Esophagus muscularis mucosa (tissue), 4 donors: ENCODE measurements at regions not wholly inside any gene's neighbourhood (a gene's known extent, or its start where the extent isn't known, plus 50 kb on each side); places are given as distances from the start of the nearest gene placed in this dataset.
"Not testable (repeated sequence)": the region's sequence is repeated elsewhere in the genome, so short reads cannot be mapped to it uniquely, and the experiment has no call there.

Experiments
- DNase-seq: peaks from one replicate; pipeline ENCODE4 v3.0.0-alpha.2; 2017; ENCODE audit errors: extremely low spot score
- H3K27ac ChIP-seq, 4 donors: fragments of 200-600 bp; sonication (generic); replicated peaks in 1 of 4; 1 replicate in 3 of 4; 2 replicates in 1 of 4; pipeline ENCODE4 v1.5.1; 2016 to 2019; ENCODE audit warnings: mild to moderate bottlenecking in 1 of 4
- H3K27me3 ChIP-seq, 4 donors: fragments of 200-600 bp; sonication (generic); one replicate each; pipeline versions ENCODE4 v1.5.1 to v1.6.0; 2016 to 2019
- H3K36me3 ChIP-seq, 4 donors: fragments of 200-600 bp; sonication (generic); one replicate each; pipeline ENCODE4 v1.5.1; 2016 to 2019
- H3K4me1 ChIP-seq, 4 donors: fragments of 200-600 bp; sonication (generic); one replicate each; pipeline ENCODE4 v1.5.1; 2016 to 2019
- H3K4me3 ChIP-seq, 4 donors: fragments of 200-600 bp; sonication (generic); 1 replicate in 2 of 4; 2 replicates in 2 of 4; pipeline ENCODE4 v1.5.1; 2016 to 2019; ENCODE audit warnings: mild to moderate bottlenecking in 4 of 4, moderate library complexity in 1 of 4
- H3K9me3 ChIP-seq, 4 donors: fragments of 200-600 bp; sonication (generic); 1 replicate in 3 of 4; 2 replicates in 1 of 4; pipeline ENCODE4 v1.5.1; 2016 to 2019
- EP300 ChIP-seq: sonication (generic); formaldehyde crosslinking; IDR thresholded peaks from one replicate; pipeline ENCODE4 v1.6.1; 2017; ENCODE audit warnings: antibody characterized with exemption
- POLR2A ChIP-seq: fragments of 450-650 bp; IDR thresholded peaks from one replicate; pipeline ENCODE4 v1.6.1; 2017; ENCODE audit warnings: antibody characterized with exemption, moderate library complexity, mild to moderate bottlenecking, low read depth
- POLR2AphosphoS5 ChIP-seq, 2 donors: sonication (generic); formaldehyde crosslinking; IDR thresholded peaks; one replicate each; pipeline ENCODE4 v1.6.1; 2017; ENCODE audit warnings: antibody characterized with exemption in 2 of 2
- WGBS: methylation state at CpG from one replicate; pipeline ENCODE4 v1.1.5; 2018; 5-methylcytosine and 5-hydroxymethylcytosine counted together
- intact Hi-C: fragments of 100-400 bp; cut with DNase I; formaldehyde crosslinking; loops from one replicate; pipeline ENCODE4 v1.15.1; 2023
- TF ChIP-seq, protein P1 (sequence below), 3 experiments: fragments of 200-600 bp in 2 of 3; fragments of 450-650 bp in 1 of 3; sonication (generic) in 2 of 3; IDR thresholded peaks; one replicate each; pipeline ENCODE4 v1.5.1; 2017 to 2019; ENCODE audit warnings: antibody characterized with exemption in 3 of 3, mild to moderate bottlenecking in 2 of 3, moderate library complexity in 1 of 3

DNA sequence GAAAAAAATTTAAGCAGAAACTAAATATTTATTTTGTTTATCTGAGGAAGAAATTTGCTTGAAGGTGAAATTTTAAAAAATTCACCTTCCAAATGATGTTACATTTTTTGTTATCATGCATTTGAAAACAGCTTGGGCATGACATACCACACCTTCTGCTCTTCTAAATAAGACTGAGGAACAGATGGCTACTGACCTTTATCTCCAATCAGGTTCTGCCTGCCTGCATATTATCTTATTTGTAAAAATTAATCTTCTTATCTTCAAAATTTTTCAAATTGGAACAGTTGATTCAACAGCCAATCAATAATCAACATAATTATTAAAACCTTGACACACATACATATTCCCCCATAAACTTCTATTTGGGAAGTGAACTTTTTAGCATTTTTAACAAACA lies 641.8 kb upstream of the ZNF385D start:
- Histone ChIP-seq H3K9me3 (no peaks in the 10 kb centered on the region), H3K4me1 (no peaks in the 10 kb centered on the region), H3K4me3 (no peak overlapping the region), H3K36me3 (no peaks in the 10 kb centered on the region), H3K27me3 (no peaks in the 10 kb centered on the region), H3K27ac (no peak overlapping the region)
- DNase-seq: no peak
- no peak for TF ChIP-seq POLR2AphosphoS5 (IDR thresholded peaks at IDR 0.05)
- no peak for TF ChIP-seq EP300
- TF ChIP-seq, protein P1, sequence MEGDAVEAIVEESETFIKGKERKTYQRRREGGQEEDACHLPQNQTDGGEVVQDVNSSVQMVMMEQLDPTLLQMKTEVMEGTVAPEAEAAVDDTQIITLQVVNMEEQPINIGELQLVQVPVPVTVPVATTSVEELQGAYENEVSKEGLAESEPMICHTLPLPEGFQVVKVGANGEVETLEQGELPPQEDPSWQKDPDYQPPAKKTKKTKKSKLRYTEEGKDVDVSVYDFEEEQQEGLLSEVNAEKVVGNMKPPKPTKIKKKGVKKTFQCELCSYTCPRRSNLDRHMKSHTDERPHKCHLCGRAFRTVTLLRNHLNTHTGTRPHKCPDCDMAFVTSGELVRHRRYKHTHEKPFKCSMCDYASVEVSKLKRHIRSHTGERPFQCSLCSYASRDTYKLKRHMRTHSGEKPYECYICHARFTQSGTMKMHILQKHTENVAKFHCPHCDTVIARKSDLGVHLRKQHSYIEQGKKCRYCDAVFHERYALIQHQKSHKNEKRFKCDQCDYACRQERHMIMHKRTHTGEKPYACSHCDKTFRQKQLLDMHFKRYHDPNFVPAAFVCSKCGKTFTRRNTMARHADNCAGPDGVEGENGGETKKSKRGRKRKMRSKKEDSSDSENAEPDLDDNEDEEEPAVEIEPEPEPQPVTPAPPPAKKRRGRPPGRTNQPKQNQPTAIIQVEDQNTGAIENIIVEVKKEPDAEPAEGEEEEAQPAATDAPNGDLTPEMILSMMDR (IDR thresholded peaks at IDR 0.05): no peak
- no peak for TF ChIP-seq POLR2A
- intact Hi-C loops: no loop called here

DNA sequence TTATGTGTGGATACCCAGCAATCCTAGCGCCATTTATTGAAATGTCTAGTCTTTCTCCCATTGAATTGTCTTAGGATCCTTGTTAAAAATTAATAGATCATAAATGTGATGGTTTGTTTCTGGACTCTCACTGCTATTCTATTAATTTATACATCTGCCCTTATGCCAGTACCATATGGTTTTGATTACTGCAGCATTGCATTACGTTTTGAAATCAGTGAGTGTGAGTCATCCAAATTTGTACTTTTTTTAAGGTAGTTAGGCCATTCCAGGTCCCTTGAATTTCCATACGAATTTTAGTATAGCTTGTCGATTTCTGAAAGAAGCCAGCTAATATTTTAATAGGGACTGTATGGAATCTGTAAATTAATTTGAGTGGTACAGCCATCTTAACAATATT lies 648.6 kb upstream of the ZNF385D start:
- WGBS: 81% methylated on average over 4 of the region's 4 CpGs
- no peak for TF ChIP-seq POLR2A
- no peak for TF ChIP-seq EP300
- TF ChIP-seq POLR2AphosphoS5 (IDR thresholded peaks at IDR 0.05): no peak
- TF ChIP-seq, protein P1 (IDR thresholded peaks at IDR 0.05): no peak
- H3K36me3 ChIP-seq: no peaks in the 10 kb centered on the region
- intact Hi-C loops: no loop called here
- DNase-seq: no peak
- H3K9me3 ChIP-seq: no peaks in the 10 kb centered on the region
- no peak overlapping the region for H3K27ac ChIP-seq
- no peaks in the 10 kb centered on the region for H3K27me3 ChIP-seq
- no peaks in the 10 kb centered on the region for H3K4me1 ChIP-seq
- H3K4me3 ChIP-seq: no peak overlapping the region

DNA sequence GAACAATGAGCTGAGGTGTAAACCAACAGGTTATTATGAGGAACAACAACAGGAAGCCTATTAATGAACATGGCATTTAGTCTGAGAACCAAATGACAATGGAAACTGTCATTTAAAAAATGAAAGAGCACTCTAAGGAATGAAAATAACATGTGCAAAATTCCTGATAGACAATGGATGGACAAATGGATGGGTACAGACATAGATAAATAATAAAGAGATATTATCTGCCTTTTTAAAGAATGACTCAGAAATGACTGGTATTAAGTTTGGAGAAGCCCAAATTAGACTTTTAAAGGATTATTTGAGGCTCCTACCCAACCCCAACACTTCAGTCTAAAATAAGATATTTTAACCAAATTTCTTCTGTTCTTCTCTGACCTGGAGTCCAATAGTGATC lies 650.5 kb upstream of the ZNF385D start:
- H3K4me1 ChIP-seq: no peaks in the 10 kb centered on the region
- TF ChIP-seq EP300 (no peak), POLR2A (no peak)
- TF ChIP-seq, protein P1 (IDR thresholded peaks at IDR 0.05): no peak
- no peaks in the 10 kb centered on the region for H3K27me3 ChIP-seq
- no peak overlapping the region for H3K27ac ChIP-seq
- H3K9me3 ChIP-seq: no peaks in the 10 kb centered on the region
- intact Hi-C loops: no loop called here
- H3K4me3 ChIP-seq: no peak overlapping the region
- no peak for DNase-seq
- no peaks in the 10 kb centered on the region for H3K36me3 ChIP-seq

DNA sequence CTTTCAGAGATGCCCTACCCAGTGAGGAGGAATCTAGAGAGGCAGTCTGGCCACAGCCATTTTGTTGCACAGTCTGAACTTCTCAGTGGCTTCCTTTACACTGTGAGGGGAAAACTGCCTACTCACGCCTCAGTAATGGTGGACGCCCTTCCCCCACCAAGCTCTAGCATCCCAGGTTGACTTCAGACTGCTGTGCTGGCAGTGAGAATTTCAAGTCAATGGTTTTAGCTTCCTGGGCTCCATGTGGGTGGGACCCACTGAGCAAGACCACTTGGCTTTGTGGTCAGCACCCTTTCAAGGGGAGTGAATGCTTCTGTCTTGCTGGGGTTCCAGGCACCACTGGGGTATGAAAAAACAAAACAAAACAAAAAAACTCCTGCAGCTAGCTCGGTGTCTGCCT lies 663.2 kb upstream of the ZNF385D start:
- 83% methylated on average over 2 of the region's 3 CpGs for WGBS
- H3K4me3 ChIP-seq: no peak overlapping the region
- intact Hi-C loops: no loop called here
- no peak overlapping the region for H3K27ac ChIP-seq
- H3K9me3 ChIP-seq: no peaks in the 10 kb centered on the region
- TF ChIP-seq EP300: no peak
- TF ChIP-seq, protein P1 (IDR thresholded peaks at IDR 0.05): no peak
- no peak for TF ChIP-seq POLR2A
- TF ChIP-seq POLR2AphosphoS5 (IDR thresholded peaks at IDR 0.05): no peak
- DNase-seq: no peak
- H3K27me3 ChIP-seq: no peaks in the 10 kb centered on the region
- H3K36me3 ChIP-seq: no peaks in the 10 kb centered on the region
- no peaks in the 10 kb centered on the region for H3K4me1 ChIP-seq

DNA sequence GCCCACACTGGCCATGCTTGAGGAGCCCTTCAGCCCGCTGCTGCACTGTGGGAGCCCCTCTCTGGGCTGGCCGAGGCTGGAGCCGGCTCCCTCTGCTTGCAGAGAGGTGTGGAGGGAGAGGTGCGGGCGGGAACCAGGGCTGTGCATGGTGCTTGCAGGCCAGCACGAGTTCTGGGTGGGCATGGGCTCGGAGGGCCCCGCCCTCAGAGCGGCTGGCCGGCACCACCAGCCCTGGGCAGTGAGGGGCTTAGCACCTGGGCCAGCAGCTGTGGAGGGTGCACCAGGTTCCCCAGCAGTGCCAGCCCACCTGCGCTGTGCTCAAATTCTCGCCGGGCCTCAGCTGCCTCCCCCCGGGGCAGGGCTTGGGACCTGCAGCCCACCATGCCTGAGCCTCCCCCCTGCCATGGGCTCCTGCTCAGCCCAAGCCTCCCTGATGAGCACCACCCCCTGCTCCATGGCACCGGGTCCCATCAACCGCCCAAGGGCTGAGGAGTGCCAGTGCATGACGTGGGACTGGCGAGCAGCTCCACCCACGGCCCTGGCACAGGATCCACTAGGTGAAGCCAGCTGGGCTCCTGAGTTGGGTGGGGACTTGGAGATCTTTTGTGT lies 665.9 kb upstream of the ZNF385D start:
- H3K9me3 ChIP-seq, H3K27ac ChIP-seq, H3K4me1 ChIP-seq, DNase-seq, H3K36me3 ChIP-seq, H3K27me3 ChIP-seq, intact Hi-C loops, H3K4me3 ChIP-seq: not testable (repeated sequence)
- WGBS: 66% methylated on average over 5 of the region's 19 CpGs
